DOHH2 (cell line): ENCODE measurements at regions not wholly inside any gene's neighbourhood (a gene's known extent, or its start where the extent isn't known, plus 50 kb on each side); places are given as distances from the start of the nearest gene placed in this dataset.

Experiments used
- H3F3A ChIP-seq: fragments of 200-600 bp; sonication (generic), shearing (Covaris generic); 2 replicates; pipeline ENCODE4 v1.6.0; 2016; ENCODE audit warnings: antibody characterized with exemption, mild to moderate bottlenecking; ENCODE audit not compliant: control insufficient read depth, insufficient read depth
- H3K27ac ChIP-seq: fragments of 200-600 bp; sonication (generic); 2 replicates; pipeline ENCODE4 v1.5.1; 2014; ENCODE audit warnings: low read depth, mild to moderate bottlenecking, low read length, moderate library complexity
- H3K27me3 ChIP-seq: fragments of 200-600 bp; sonication (generic); 2 replicates; pipeline ENCODE4 v1.6.1; 2014; ENCODE audit warnings: mild to moderate bottlenecking, low read length, mixed read lengths; ENCODE audit not compliant: control insufficient read depth
- H3K36me3 ChIP-seq: fragments of 200-600 bp; sonication (generic); 2 replicates; pipeline ENCODE4 v1.6.1; 2014; ENCODE audit warnings: mild to moderate bottlenecking, low read length, moderate library complexity, mixed read lengths; ENCODE audit not compliant: control insufficient read depth
- H3K4me1 ChIP-seq: fragments of 200-600 bp; sonication (generic); 2 replicates; pipeline ENCODE4 v1.6.1; 2014; ENCODE audit warnings: mild to moderate bottlenecking, low read length, mixed read lengths; ENCODE audit not compliant: control insufficient read depth
- H3K4me2 ChIP-seq: fragments of 200-600 bp; sonication (generic); 2 replicates; pipeline ENCODE4 v1.6.0; 2014; ENCODE audit warnings: mild to moderate bottlenecking, low read length, moderate library complexity
- H3K4me3 ChIP-seq: fragments of 200-600 bp; sonication (generic); 2 replicates; pipeline ENCODE4 v1.5.1; 2014; ENCODE audit warnings: mild to moderate bottlenecking, low read length, mixed read lengths
- H3K79me2 ChIP-seq: fragments of 200-600 bp; sonication (generic); 2 replicates; pipeline ENCODE4 v1.6.1; 2014; ENCODE audit warnings: mild to moderate bottlenecking, low read length, mixed read lengths; ENCODE audit not compliant: control insufficient read depth
- H3K9me2 ChIP-seq: fragments of 200-600 bp; sonication (generic); replicated peaks from 2 replicates; pipeline ENCODE4 v1.6.1; 2014; ENCODE audit warnings: mild to moderate bottlenecking, low read length, mixed read lengths; ENCODE audit not compliant: control insufficient read depth
- H3K9me3 ChIP-seq: fragments of 200-600 bp; sonication (generic); 2 replicates; pipeline ENCODE4 v1.6.1; 2014; ENCODE audit warnings: antibody characterized with exemption, low read length, mixed read lengths; ENCODE audit not compliant: control insufficient read depth, insufficient read depth
- H4K20me1 ChIP-seq: fragments of 200-600 bp; sonication (generic); 2 replicates; pipeline ENCODE4 v1.6.0; 2014; ENCODE audit warnings: low read depth, mild to moderate bottlenecking, antibody characterized with exemption, low read length, moderate library complexity; ENCODE audit not compliant: control insufficient read depth, insufficient read depth
- EZH2phosphoT487 ChIP-seq: fragments of 200-600 bp; sonication (generic); IDR thresholded peaks from 2 replicates; pipeline ENCODE4 v1.6.1; 2017; ENCODE audit warnings: borderline replicate concordance, mild to moderate bottlenecking, antibody characterized with exemption, low read length, moderate library complexity, mixed read lengths
- TF ChIP-seq, protein P1 (sequence below): fragments of 200-600 bp; sonication (generic); IDR thresholded peaks from one replicate; pipeline ENCODE4 v1.5.1; 2014; ENCODE audit warnings: antibody characterized with exemption, mild to moderate bottlenecking, low read depth, low read length; ENCODE audit not compliant: poor library complexity, severe bottlenecking

DNA sequence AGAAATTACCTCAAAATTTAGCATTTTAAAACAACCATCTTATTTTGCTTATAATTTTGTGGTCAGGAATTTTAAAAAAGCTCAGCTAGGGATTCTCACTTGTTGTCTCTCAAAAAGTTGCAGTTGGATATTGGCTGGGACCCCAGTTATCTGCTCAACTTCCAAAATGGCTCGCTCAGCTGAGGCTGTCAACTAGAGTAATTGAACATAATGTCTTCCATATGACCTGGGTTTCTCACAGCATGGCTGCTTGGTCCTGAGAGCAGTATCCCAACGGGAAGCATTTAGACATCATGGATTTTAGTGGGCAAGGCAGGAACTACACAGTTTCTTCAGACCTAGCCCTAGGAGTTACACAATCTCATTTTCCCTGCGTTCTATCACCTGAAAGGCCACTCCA is 63.6 kb upstream of the SPEF2 start:
- TF ChIP-seq EZH2phosphoT487: no peak
- TF ChIP-seq, protein P1, sequence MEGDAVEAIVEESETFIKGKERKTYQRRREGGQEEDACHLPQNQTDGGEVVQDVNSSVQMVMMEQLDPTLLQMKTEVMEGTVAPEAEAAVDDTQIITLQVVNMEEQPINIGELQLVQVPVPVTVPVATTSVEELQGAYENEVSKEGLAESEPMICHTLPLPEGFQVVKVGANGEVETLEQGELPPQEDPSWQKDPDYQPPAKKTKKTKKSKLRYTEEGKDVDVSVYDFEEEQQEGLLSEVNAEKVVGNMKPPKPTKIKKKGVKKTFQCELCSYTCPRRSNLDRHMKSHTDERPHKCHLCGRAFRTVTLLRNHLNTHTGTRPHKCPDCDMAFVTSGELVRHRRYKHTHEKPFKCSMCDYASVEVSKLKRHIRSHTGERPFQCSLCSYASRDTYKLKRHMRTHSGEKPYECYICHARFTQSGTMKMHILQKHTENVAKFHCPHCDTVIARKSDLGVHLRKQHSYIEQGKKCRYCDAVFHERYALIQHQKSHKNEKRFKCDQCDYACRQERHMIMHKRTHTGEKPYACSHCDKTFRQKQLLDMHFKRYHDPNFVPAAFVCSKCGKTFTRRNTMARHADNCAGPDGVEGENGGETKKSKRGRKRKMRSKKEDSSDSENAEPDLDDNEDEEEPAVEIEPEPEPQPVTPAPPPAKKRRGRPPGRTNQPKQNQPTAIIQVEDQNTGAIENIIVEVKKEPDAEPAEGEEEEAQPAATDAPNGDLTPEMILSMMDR: no peak
- Histone ChIP-seq H3F3A (no peaks in the 10 kb centered on the region), H4K20me1 (no peaks in the 10 kb centered on the region), H3K79me2 (no peaks in the 10 kb centered on the region), H3K9me2 (no peaks in the 10 kb centered on the region), H3K27ac (no peak overlapping the region), H3K4me3 (no peak overlapping the region), H3K4me2 (no peak overlapping the region), H3K36me3 (no peaks in the 10 kb centered on the region), H3K27me3 (no peaks in the 10 kb centered on the region), H3K4me1 (no peaks in the 10 kb centered on the region), H3K9me3 (peaks cover 10% of the 10 kb centered on the region; the same call in 1 of the 2 replicates)

DNA sequence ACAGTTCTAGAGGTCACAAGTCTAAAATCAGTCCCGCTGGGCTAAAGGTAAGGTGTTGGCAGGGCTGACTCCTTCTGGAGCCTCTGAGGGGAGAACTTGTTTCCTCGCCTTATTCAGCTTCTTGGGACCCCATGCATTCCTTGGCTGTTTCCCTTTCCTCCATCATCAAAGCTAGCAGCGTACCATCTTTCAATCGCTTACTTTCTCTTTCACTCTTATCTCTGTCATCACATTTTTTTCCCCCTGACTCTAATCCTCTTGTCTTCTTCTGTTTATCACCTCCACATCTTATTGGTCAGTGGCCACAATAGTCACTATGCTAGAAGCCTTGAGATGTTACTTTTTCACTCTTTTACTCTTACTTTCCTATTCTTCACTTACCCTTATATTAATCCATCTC is 72.5 kb upstream of the SPEF2 start:
- TF ChIP-seq, protein P1: no peak
- no peak for TF ChIP-seq EZH2phosphoT487
- Histone ChIP-seq H3K27ac (no peak overlapping the region), H3K4me3 (no peak overlapping the region), H3F3A (no peaks in the 10 kb centered on the region), H3K4me2 (no peak overlapping the region), H3K36me3 (no peaks in the 10 kb centered on the region), H3K4me1 (no peaks in the 10 kb centered on the region), H4K20me1 (no peaks in the 10 kb centered on the region), H3K79me2 (no peaks in the 10 kb centered on the region), H3K9me3 (no peaks in the 10 kb centered on the region), H3K9me2 (no peaks in the 10 kb centered on the region; the same call in 1 of the 2 replicates), H3K27me3 (no peaks in the 10 kb centered on the region)

DNA sequence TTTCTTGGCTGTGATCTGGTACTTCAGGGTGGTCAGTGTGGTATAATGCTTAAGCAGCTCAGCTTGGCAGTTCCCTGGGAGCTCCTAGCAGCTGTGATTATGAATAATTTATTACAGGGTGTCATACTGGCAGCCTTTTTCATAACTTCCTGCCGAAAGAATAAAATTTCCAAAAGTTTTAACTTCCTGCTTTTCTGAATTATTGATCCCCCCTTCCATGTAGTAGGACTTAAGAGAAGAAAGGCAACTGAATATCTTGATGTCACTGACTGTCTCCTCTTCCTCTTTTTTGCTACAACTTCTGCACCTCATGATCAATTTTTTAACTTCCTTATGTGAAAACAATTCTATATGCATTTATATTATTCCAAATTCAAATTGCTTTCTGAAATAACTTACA is 74.3 kb upstream of the SPEF2 start:
- TF ChIP-seq, protein P1: no peak
- no peak for TF ChIP-seq EZH2phosphoT487
- H3K9me3 ChIP-seq: no peaks in the 10 kb centered on the region
- H3F3A ChIP-seq: no peaks in the 10 kb centered on the region
- H3K9me2 ChIP-seq: no peaks in the 10 kb centered on the region; the same call in 1 of the 2 replicates
- H3K27me3 ChIP-seq: no peaks in the 10 kb centered on the region
- no peaks in the 10 kb centered on the region for H3K4me1 ChIP-seq
- no peaks in the 10 kb centered on the region for H4K20me1 ChIP-seq
- H3K36me3 ChIP-seq: no peaks in the 10 kb centered on the region
- no peaks in the 10 kb centered on the region for H3K79me2 ChIP-seq
- no peak overlapping the region for H3K4me2 ChIP-seq
- H3K27ac ChIP-seq: no peak overlapping the region
- no peak overlapping the region for H3K4me3 ChIP-seq

DNA sequence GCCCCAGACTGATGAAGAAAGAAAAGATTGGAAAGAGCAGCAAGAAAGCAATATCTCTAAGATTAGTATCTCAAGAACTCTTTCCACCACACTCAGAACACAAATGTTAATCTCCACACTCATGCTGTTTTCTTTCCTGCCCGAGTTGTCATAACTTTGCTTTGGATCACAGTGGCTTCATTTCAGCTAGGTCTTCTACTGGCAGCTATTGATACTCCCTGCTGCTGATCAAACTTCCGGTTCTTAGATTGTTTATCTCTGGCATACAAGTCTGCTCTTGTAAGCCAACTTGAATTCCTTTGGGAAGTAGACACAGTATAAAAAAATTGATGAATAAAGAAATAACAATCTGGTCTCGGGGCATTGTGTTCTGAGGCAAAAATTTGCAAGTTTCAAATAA is 77.7 kb upstream of the SPEF2 start:
- Histone ChIP-seq H3K4me3 (no peak overlapping the region), H3K36me3 (no peaks in the 10 kb centered on the region), H4K20me1 (no peaks in the 10 kb centered on the region), H3K4me2 (no peak overlapping the region), H3K4me1 (no peaks in the 10 kb centered on the region), H3K9me3 (no peaks in the 10 kb centered on the region), H3K9me2 (no peaks in the 10 kb centered on the region), H3K79me2 (no peaks in the 10 kb centered on the region), H3F3A (no peaks in the 10 kb centered on the region), H3K27ac (no peak overlapping the region), H3K27me3 (no peaks in the 10 kb centered on the region)
- TF ChIP-seq, protein P1: no peak
- TF ChIP-seq EZH2phosphoT487: no peak
